Suppressor macrophage treated with lipopolysaccharide for 4 hours (primary cell): ENCODE measurements at regions not wholly inside any gene's neighbourhood (a gene's known extent, or its start where the extent isn't known, plus 50 kb on each side); places are given as distances from the start of the nearest gene placed in this dataset.
"Not testable (repeated sequence)": the region's sequence is repeated elsewhere in the genome, so short reads cannot be mapped to it uniquely, and the experiment has no call there.

Experiments
- DNase-seq: peaks from one replicate; pipeline ENCODE4 v3.0.0-alpha.2; 2020

GRCh38 chr2:76252704-76253103 lies 542.0 kb upstream of the GCFC2 start:
- DNase-seq = no peak

DNA sequence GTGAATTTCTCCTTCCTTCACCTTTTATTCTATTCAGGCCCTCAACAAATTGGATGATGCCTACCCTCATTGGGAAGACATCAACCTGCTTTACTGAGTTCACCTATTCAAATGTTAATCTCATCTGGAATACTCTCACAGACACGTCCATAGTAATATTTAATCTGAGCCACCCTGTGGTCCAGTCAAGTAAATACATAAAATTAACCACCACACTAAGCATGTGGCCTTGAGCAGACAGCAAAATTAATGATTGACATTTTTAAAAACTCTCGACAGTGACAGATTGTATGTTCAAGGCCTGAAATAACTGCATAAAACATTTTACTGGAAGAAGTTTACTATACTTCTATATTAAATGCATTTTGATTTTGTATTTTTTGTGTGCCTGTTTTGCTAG lies 540.6 kb upstream of the GCFC2 start:
- no peak for DNase-seq

- no peak for DNase-seq
Measured at GRCh38 chr2:76247006-76247405, 536.3 kb upstream of the GCFC2 start.

DNA sequence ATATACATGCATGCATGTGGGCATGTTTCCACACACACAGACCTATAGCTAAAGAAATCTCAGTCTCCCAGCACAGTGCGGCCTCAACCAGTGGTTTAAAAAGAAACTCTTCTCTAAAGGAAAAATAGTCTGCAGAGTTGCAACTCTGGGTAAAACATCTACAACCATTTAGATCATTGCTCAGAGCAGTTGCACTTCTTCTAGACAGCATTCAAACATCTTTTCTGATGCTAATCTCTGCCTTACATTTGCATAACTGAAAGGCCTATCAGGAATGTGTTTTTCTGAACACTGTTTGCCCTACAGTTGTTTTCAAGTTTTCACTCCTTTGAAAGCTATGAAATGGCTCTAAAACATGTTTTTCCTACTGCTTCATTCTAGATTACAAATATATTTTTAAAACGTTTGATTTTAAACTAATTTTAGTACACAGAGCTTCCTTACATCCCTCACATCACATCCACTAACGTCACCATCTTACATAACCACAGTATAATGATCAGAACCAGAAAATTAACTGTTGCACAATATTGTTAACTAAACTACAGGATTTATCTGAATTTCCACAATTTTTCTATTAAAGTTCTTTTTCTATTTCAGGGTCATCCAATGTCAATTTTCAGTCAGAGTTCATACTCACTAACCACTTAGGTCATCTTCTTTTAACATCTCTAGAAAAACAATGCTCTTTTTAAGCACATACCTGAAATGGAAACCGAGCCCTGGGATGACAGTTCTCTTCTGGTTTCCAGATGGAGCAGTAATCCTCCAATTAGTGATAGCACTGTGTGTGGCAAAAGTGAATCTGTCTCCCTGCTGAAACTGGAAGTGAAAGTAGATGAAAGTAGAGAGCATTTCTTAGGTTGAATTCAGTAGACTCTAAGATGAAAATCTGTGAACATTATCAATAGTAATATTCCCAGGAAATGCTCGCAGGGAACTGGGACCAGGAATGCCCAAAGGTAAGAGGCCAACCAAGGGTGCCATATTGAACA lies 501.6 kb upstream of the GCFC2 start:
- DNase-seq = no peak

- no peak for DNase-seq
Measured at GRCh38 chr2:76210551-76210950, 499.8 kb upstream of the GCFC2 start.

- DNase-seq = no peak
Measured at GRCh38 chr2:76204048-76204447, 493.3 kb upstream of the GCFC2 start.

DNA sequence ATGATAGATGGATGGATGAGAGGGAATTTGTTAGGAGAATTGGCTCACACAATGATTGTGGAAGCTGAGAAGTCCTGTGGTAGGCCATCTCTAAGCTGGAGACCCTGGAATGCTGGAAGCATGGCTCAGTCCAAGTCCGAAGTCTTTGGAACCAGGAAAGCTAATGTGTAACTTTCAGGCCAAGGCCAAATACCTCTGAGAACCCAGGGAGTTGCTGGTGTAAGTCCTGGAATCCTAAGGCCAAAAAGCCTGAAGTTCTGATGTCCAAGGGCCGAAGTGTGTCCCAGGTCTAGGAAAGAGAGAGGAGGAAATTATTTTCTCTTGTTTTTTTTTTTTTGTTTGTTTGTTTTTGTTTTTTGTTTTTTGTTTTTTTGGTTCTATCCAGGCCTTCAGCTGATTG lies 492.2 kb upstream of the GCFC2 start:
- no peak for DNase-seq

DNA sequence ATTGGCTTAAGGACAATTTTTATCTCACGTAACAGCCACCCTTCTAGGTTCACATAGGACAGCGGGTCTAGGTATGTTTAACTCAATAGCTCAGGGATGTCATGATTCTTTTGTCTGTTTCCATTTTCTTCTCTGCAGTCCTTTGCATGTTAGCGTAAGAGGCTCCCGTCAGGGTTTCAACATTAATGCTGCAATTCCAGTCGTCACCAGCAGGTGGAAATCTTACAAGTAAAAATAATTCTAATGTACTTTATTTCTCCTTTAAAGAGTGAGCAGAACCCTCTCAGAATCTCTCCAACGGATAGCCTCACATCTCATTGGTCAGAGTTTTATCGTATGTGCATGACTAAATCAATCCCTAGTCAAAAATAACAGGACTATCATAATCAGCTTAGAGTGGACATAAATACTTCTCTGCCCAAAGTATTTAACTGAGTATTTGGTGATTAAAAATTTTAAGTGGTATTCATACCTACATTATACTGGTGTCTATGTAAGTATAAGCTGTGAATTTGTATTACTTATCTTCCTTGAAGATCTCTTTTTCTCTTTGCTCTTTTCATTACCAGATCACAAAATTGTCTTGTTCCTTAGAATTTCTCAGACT lies 487.2 kb upstream of the GCFC2 start:
- peak; percentile 68 for DNase-seq

DNA sequence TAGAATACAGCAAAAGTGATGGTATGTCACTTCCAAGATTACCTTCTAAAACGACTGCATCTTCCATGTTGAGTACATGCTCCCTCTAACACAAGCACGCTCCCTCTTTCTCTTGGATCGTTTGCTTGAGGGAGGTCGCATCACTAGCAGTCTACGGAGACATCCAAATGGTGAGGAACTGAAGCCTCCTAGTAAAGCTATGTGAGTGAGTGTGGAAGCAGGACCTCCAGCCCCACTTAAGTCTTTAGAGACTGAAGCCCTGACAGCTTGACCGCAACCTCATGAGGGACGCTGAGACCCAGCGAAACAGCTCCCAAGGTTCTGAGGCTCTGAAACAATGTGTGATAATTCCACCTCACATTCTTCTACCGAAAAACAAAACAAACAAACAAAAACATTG lies 486.7 kb upstream of the GCFC2 start:
- no peak for DNase-seq

- no peak for DNase-seq
Measured at GRCh38 chr2:76194031-76194775, 483.5 kb upstream of the GCFC2 start.

DNA sequence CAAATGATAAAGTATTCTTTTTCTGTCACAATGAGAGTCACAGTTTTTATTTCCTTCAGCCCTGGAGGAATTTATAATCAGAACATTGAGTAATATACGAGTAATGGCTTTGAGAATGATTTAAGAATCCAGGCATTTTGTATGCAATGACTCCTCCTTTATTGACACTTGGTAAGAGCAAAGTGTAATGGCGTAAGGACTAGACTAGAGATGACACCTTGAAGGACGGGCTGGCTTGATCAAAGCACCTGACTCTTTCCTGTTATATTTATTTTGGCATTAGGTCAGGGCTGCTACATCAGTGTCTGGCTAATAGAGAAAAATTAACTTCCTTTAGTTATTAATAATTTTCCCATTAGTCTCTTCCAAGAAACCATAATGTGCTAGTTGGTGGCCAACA lies 482.4 kb upstream of the GCFC2 start:
- no peak for DNase-seq

DNA sequence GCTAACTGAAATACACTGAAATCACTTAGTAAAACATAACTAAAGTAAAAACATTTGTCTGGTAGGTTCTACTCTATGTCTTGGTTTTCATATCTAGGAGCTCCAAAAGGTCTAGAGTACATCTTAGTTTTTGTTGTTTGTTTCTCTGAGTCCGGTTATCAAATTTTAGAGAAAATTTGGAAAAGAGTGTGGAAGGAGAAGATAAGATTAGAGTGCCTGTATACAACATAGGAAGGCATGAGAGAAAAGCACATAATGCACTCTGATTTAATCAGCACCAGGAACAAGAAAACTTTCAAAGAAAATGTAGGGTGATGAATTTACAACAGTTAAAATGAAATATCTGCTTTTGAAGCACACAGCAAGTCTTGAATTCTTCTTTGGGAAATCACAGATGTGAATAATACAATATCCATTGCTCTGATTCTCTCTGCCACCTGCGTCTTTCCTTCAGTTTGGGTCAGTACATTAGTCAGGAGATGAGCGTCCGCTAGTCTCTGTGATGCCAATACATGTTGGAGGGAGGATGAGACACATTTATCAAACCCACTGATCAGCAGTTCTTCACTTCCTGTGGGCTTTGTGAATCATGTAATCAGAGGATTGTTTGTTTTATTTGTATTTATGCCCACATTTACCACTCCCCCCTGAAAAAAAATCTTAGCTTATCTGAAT lies 477.8 kb upstream of the GCFC2 start:
- no peak for DNase-seq

DNA sequence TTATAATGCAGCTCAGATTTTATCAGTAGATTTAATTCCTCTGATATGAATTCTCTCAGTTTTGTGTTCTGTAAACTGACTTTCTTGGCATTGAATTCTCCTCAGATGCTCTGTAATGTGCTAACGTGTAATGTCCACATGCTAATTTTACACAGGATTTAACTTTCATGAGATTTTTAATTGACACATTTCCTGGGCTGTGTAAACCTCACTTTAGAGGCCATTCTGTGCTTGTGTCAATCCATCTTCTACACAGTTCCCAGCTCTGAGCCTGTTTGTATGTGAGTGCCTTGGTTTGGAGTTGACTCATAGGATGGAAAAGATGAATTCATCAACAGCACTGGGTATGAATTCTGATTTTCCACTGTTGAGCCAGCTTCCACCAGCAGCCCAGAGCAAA lies 476.7 kb upstream of the GCFC2 start:
- no peak for DNase-seq

- no peak for DNase-seq
Measured at GRCh38 chr2:76180676-76181075, 470.0 kb upstream of the GCFC2 start.

GRCh38 chr2:76178610-76179009 lies 467.9 kb upstream of the GCFC2 start:
- no peak for DNase-seq

DNA sequence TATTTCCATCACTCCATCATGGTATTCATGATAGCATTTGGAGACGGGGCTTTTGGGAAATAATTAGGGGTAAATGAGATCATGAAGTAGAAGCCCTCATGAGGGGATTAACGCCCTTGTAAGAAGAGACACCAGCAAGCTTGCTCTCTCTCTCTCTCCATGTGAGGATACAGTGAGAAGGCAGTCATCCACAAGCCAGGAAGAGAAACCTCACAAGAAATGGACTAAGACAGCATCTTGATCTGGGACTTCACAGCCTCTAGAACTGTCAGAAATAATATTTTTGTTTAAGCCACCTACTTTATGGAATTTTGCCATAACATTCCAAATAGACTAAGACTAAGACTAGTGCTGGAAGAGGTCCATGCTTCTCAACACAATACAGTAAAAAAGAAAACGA lies 464.6 kb upstream of the GCFC2 start:
- no peak for DNase-seq

DNA sequence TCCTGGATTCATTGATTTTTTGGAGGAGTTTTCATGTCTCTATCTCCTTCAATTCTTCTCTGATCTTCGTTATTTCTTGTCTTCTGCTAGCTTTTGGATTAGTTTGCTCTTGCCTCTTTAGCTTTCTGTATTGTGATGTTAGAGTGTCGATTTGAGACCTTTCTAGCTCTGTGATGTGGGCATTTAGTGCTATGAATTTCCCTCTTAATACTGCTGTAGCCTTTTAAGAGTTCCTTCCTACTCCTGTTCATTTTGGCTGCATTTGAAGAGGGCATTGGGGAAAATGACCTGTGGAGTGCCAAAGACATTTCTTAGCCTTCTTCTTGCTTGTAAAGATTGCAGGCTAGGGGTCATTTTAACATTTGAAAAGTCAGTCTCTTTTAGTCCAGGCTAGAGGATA lies 463.8 kb upstream of the GCFC2 start:
- DNase-seq = no peak

- DNase-seq = not testable (repeated sequence)
Measured at GRCh38 chr2:76173206-76173605, 462.5 kb upstream of the GCFC2 start.

- DNase-seq = not testable (repeated sequence)
Measured at GRCh38 chr2:76172154-76172595, 461.5 kb upstream of the GCFC2 start.

DNA sequence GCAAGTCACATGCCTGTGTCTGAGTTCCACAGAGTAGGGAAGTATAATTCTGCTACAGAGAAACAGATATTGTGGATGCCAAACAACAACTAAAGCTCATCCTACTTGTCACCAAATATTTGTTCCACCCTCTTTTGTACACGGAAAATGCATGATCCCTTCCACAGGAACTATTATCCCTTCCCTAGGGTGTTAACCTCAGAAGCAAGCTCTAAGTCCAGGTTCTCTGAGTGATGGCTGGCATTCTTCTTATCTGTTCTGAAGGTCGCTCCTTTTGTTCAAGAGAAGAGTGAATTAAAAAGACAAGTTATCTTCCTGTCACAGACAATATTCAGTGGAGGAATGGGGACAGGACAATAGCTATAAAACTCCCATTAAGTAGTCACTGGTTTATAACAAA lies 460.1 kb upstream of the GCFC2 start:
- DNase-seq = no peak

GRCh38 chr2:76170009-76170384 lies 459.3 kb upstream of the GCFC2 start:
- DNase-seq = no peak

GRCh38 chr2:76169276-76170008 lies 458.7 kb upstream of the GCFC2 start:
- no peak for DNase-seq
